K562 (cell line): ENCODE measurements at regions not wholly inside any gene's neighbourhood (a gene's known extent, or its start where the extent isn't known, plus 50 kb on each side); places are given as distances from the start of the nearest gene placed in this dataset.

Experiments used
- ATAC-seq: fragments of 200-7000 bp; cut with Tn5 transposase; 3 replicates; pipeline ENCODE4 v1.9.1; 2020; ENCODE audit warnings: moderate library complexity
- BruUV-seq: library from RNA; stranded (reverse); fragments of 400-500 nt; replicated peaks from 2 replicates; lab custom pipeline; 2021; lab: Mats Ljungman, UMichigan
- CTCF ChIA-PET: fragments of 300-600 bp; formaldehyde crosslinking; extraction: SDS; loops from one replicate; lab custom pipeline; 2021; ENCODE audit warnings: low intra/inter-chr PET ratio; lab: Yijun Ruan, JAX
- POLR2A ChIA-PET: fragments of 300-600, 350-650 bp; sonication (Branson Sonifier 250); formaldehyde crosslinking; extraction: SDS; loops from one replicate; lab custom pipeline; 2021; ENCODE audit warnings: antibody characterized with exemption, inconsistent platforms; lab: Yijun Ruan, JAX
- DNase-seq, 4 experiments: peaks; one replicate each; pipeline versions ENCODE4 v3.0.0 to v3.0.0-alpha.2; 2011 to 2018; ENCODE audit warnings: low spot score in 3 of 4, mixed read lengths in 3 of 4; ENCODE audit errors: extremely low read depth in 1 of 4
- FAIRE-seq: peaks from 2 replicates; lab custom pipeline; 2011; peaks lifted over from hg19 to GRCh38; lab: Jason Lieb, UNC
- H2AFZ ChIP-seq: 2 replicates; pipeline ENCODE4 v1.6.0; 2011; ENCODE audit warnings: low read depth, low read length, control low read depth, inconsistent platforms
- H3K27ac ChIP-seq: fragments of 200-600 bp; 3 replicates; pipeline ENCODE4 v1.8.0; 2011; ENCODE audit warnings: low read depth, mild to moderate bottlenecking, control low read depth, inconsistent platforms, low read length, moderate library complexity, mixed read lengths; ENCODE audit errors: extremely low read depth
- H3K27me3 ChIP-seq, 2 experiments: fragments of 300-600 bp in 1 of 2; 2 replicates in 1 of 2; 3 replicates in 1 of 2; pipeline versions ENCODE4 v1.6.0 to v1.8.0; 2011; ENCODE audit warnings: inconsistent platforms in 2 of 2, low read length in 2 of 2, mild to moderate bottlenecking in 1 of 2, mixed read lengths in 1 of 2, moderate library complexity in 1 of 2; ENCODE audit not compliant: control insufficient read depth in 2 of 2, insufficient read depth in 2 of 2
- H3K36me3 ChIP-seq: fragments of 300-600 bp; 3 replicates; pipeline ENCODE4 v1.8.0; 2011; ENCODE audit warnings: mild to moderate bottlenecking, low read length, inconsistent platforms; ENCODE audit not compliant: control insufficient read depth, insufficient read depth
- H3K4me1 ChIP-seq, 2 experiments: fragments of 200-600 bp in 1 of 2; replicated peaks in 1 of 2; 2 replicates in 1 of 2; 3 replicates in 1 of 2; pipeline versions ENCODE4 v1.5.1 to v1.8.0; 2011; ENCODE audit warnings: inconsistent platforms in 2 of 2, low read length in 2 of 2, mild to moderate bottlenecking in 1 of 2, mixed read lengths in 1 of 2, moderate library complexity in 1 of 2; ENCODE audit not compliant: control insufficient read depth in 2 of 2, insufficient read depth in 2 of 2
- H3K4me2 ChIP-seq: 2 replicates; pipeline ENCODE4 v1.6.1; 2011; ENCODE audit warnings: low read length, control low read depth, inconsistent platforms, mixed read lengths; ENCODE audit not compliant: insufficient read depth
- H3K4me3 ChIP-seq: fragments of 200-600 bp; sonication (generic), shearing (Covaris generic); 2 replicates; pipeline ENCODE4 v1.5.1; 2016; ENCODE audit warnings: control low read depth, inconsistent platforms
- H3K79me2 ChIP-seq: fragments of 200-600 bp; 3 replicates; pipeline ENCODE4 v1.8.0; 2011; ENCODE audit warnings: low read length, inconsistent platforms; ENCODE audit not compliant: control insufficient read depth, insufficient read depth
- H3K9ac ChIP-seq, 2 experiments: 2 replicates each; pipeline versions ENCODE4 v1.6.0 to v1.6.1; 2011; ENCODE audit warnings: low read depth in 2 of 2, low read length in 2 of 2, control low read depth in 1 of 2, inconsistent platforms in 1 of 2, mild to moderate bottlenecking in 1 of 2, mixed read lengths in 1 of 2; ENCODE audit not compliant: insufficient read depth in 1 of 2
- H3K9me1 ChIP-seq: one replicate; pipeline ENCODE4 v1.6.0; 2011; ENCODE audit warnings: inconsistent platforms, mild to moderate bottlenecking, low read length, moderate library complexity; ENCODE audit not compliant: control insufficient read depth, insufficient read depth
- H3K9me3 ChIP-seq: replicated peaks from 2 replicates; pipeline ENCODE4 v1.5.1; 2011; ENCODE audit warnings: low read depth, low read length, inconsistent platforms; ENCODE audit not compliant: control insufficient read depth, insufficient read depth
- H4K20me1 ChIP-seq: replicated peaks from 2 replicates; pipeline ENCODE4 v1.6.1; 2011; ENCODE audit warnings: low read length, inconsistent platforms, mixed read lengths; ENCODE audit not compliant: control insufficient read depth, insufficient read depth
- CSDE1 ChIP-seq, 2 experiments: fragments of 450-650 bp; IDR thresholded peaks; 2 replicates each; pipeline ENCODE4 v1.6.1; 2016; ENCODE audit warnings: mild to moderate bottlenecking in 1 of 2
- ETV6 ChIP-seq, 3 experiments: fragments of 150-350 bp in 1 of 3; sonication (generic) in 1 of 3; formaldehyde crosslinking in 1 of 3; IDR thresholded peaks; 2 replicates each; pipeline versions ENCODE4 v1.6.1 to v1.8.0; 2014 to 2022; ENCODE audit warnings: borderline replicate concordance in 2 of 3, low read depth in 2 of 3, antibody characterized with exemption in 1 of 3, low read length in 1 of 3, mild to moderate bottlenecking in 1 of 3, missing genetic modification reagents in 1 of 3
- GTF2A2 ChIP-seq: IDR thresholded peaks from 2 replicates; pipeline ENCODE4 v1.6.1; 2016; ENCODE audit warnings: mild to moderate bottlenecking, missing genetic modification characterization, missing compliant biosample characterization
- HOXB6 ChIP-seq: fragments of 250-450 bp; sonication (Bioruptor Pico); IDR thresholded peaks from 2 replicates; pipeline ENCODE4 v1.5.1; 2022; ENCODE audit warnings: mild to moderate bottlenecking, borderline replicate concordance
- IFI16 ChIP-seq: fragments of 250-450 bp; sonication (Bioruptor Pico); IDR thresholded peaks from 2 replicates; pipeline ENCODE4 v2.1.2; 2022; ENCODE audit warnings: mild to moderate bottlenecking, inconsistent platforms
- MTF1 ChIP-seq: fragments of 250-450 bp; sonication (Bioruptor Pico); IDR thresholded peaks from 2 replicates; pipeline ENCODE4 v1.9.0; 2021; ENCODE audit warnings: moderate library complexity, mild to moderate bottlenecking, inconsistent platforms, borderline replicate concordance
- PML ChIP-seq: IDR thresholded peaks from 2 replicates; pipeline ENCODE4 v1.6.1; 2012; ENCODE audit warnings: low read length, inconsistent platforms
- PURB ChIP-seq: sonication (generic); formaldehyde crosslinking; IDR thresholded peaks from 2 replicates; pipeline ENCODE4 v1.9.0; 2021; ENCODE audit warnings: low read depth, mild to moderate bottlenecking, missing genetic modification reagents
- RB1 ChIP-seq: fragments of 450-650 bp; IDR thresholded peaks from 2 replicates; pipeline ENCODE4 v1.6.1; 2017; ENCODE audit warnings: low read depth, mild to moderate bottlenecking
- SAFB ChIP-seq: fragments of 200-400 bp; formaldehyde crosslinking; IDR thresholded peaks from 2 replicates; pipeline ENCODE4 v1.6.1; 2017; ENCODE audit warnings: low read depth, low read length, borderline replicate concordance
- STAG1 ChIP-seq: sonication (generic); formaldehyde crosslinking; IDR thresholded peaks from 2 replicates; pipeline ENCODE4 v1.5.0; 2020; ENCODE audit warnings: missing genetic modification reagents, borderline replicate concordance
- TCF7 ChIP-seq: sonication (generic); IDR thresholded peaks from 2 replicates; pipeline ENCODE4 v1.6.1; 2016; ENCODE audit warnings: antibody characterized with exemption, borderline replicate concordance
- ZNF507 ChIP-seq: conservative IDR thresholded peaks from 2 replicates; pipeline ENCODE4 v1.6.1; 2017; ENCODE audit warnings: missing genetic modification characterization, missing compliant biosample characterization
- WGBS: fragments of 100-300 bp; shearing (Covaris generic); methylation state at CpG from one replicate; pipeline ENCODE4 v1.1.6; 2016; ENCODE audit warnings: low coverage, mixed read lengths; ENCODE audit not compliant: insufficient coverage; ENCODE audit errors: missing lambda C conversion rate; 5-methylcytosine and 5-hydroxymethylcytosine counted together
- in situ Hi-C: fragments of 300-500 bp; cut with MboI; formaldehyde crosslinking; loops from 4 replicates; pipeline ENCODE4 v1.15.0; 2018; ENCODE audit warnings: inconsistent platforms, mixed read lengths
- intact Hi-C: fragments of 100-400 bp; cut with micrococcal nuclease; formaldehyde crosslinking; loops from 2 replicates; pipeline ENCODE4 v1.14.2; 2022
- TF ChIP-seq, protein P1 (sequence below), 2 experiments: fragments of 450-650 bp; IDR thresholded peaks; 2 replicates each; pipeline ENCODE4 v1.6.1; 2018; ENCODE audit warnings: mild to moderate bottlenecking in 2 of 2, low read depth in 1 of 2; ENCODE audit not compliant: partially characterized antibody in 2 of 2
- TF ChIP-seq, protein P2 (sequence below): fragments of 250-450 bp; sonication (Bioruptor Pico); IDR thresholded peaks from 2 replicates; pipeline ENCODE4 v1.8.0; 2021; ENCODE audit warnings: moderate library complexity, mild to moderate bottlenecking, inconsistent platforms

DNA sequence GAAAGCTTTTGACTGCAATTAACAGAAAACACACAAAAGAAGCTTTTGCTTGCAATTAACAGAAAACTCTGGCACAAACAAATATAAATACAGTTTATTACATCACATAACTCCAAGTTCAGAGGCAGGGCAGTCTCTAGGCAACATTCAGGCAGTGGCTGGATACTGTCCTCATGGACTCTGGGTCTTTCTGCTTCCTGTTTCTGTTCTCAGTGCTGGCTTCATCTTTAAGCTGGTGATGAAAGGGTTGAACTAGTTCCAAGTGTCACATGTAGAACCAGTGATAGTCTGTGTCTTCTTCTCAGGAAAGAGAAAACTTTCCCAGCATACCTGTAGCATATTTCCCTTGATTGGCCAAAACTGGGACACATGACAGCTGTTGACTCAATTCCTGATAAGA, 222.6 kb upstream of the GLRA1 start:
- intact Hi-C loops, result loop anchor here (5.0 kb wide), 1 partner anchor 370 kb away; no protein-coding TSS in a partner anchor
- in situ Hi-C loops, result loop anchor here (25.0 kb wide), 1 partner anchor 310 kb away; no protein-coding TSS in a partner anchor

DNA sequence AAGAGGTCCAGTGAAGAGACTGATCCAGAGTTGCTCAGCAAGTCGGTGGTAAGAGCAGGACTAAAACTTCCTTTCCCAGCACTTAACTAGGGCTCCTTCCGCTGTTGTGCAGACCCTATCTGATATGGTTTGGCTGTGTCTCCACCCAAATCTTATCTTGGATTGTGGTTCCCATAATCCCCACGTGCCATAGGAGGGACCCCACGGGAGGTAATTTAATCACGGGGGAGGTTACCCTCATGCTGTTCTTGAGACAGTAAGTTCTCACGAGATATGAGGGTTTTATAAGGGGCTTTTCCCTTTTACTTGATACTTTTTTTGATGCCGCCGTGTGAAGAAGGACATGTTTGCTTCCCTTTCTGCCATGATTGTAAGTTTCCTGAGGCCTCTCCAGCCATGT, 221.9 kb upstream of the GLRA1 start:
- no peaks in the 10 kb centered on the region for H3K9me3 ChIP-seq
- no peak for DNase-seq
- no peak overlapping the region for H2AFZ ChIP-seq
- BruUV-seq, result no TSS peak
- WGBS, result 0% methylated on average over 8 of the region's 8 CpGs
- H3K36me3 ChIP-seq, result no peaks in the 10 kb centered on the region
- intact Hi-C loops, result loop anchor here (5.0 kb wide), 1 partner anchor 371 kb away; no protein-coding TSS in a partner anchor
- no peak overlapping the region for H3K4me3 ChIP-seq
- H3K4me1 ChIP-seq, result no peaks in the 10 kb centered on the region
- no peaks in the 10 kb centered on the region for H3K9me1 ChIP-seq
- H3K79me2 ChIP-seq, result no peaks in the 10 kb centered on the region
- no peak overlapping the region for H3K9ac ChIP-seq
- CTCF ChIA-PET, result no interaction called here
- ATAC-seq, result no peak
- POLR2A ChIA-PET, result interaction anchor here (0.5 kb wide), 1 partner anchor 557 kb away, joined by 3 read pairs; no protein-coding TSS in a partner anchor
- H3K27ac ChIP-seq, result no peak overlapping the region
- H3K27me3 ChIP-seq, result no peaks in the 10 kb centered on the region
- no peak for FAIRE-seq
- H3K4me2 ChIP-seq, result no peak overlapping the region
- in situ Hi-C loops, result loop anchor here (25.0 kb wide), 1 partner anchor 309 kb away; no protein-coding TSS in a partner anchor
- no peaks in the 10 kb centered on the region for H4K20me1 ChIP-seq
- no peak for TF ChIP-seq IFI16
- TF ChIP-seq PURB (CRISPR knock-in tag), result no peak
- no peak for TF ChIP-seq MTF1 (CRISPR knock-in tag)
- TF ChIP-seq TCF7, result no peak
- TF ChIP-seq HOXB6 (CRISPR knock-in tag), result no peak
- TF ChIP-seq PML, result no peak
- TF ChIP-seq, protein P1, sequence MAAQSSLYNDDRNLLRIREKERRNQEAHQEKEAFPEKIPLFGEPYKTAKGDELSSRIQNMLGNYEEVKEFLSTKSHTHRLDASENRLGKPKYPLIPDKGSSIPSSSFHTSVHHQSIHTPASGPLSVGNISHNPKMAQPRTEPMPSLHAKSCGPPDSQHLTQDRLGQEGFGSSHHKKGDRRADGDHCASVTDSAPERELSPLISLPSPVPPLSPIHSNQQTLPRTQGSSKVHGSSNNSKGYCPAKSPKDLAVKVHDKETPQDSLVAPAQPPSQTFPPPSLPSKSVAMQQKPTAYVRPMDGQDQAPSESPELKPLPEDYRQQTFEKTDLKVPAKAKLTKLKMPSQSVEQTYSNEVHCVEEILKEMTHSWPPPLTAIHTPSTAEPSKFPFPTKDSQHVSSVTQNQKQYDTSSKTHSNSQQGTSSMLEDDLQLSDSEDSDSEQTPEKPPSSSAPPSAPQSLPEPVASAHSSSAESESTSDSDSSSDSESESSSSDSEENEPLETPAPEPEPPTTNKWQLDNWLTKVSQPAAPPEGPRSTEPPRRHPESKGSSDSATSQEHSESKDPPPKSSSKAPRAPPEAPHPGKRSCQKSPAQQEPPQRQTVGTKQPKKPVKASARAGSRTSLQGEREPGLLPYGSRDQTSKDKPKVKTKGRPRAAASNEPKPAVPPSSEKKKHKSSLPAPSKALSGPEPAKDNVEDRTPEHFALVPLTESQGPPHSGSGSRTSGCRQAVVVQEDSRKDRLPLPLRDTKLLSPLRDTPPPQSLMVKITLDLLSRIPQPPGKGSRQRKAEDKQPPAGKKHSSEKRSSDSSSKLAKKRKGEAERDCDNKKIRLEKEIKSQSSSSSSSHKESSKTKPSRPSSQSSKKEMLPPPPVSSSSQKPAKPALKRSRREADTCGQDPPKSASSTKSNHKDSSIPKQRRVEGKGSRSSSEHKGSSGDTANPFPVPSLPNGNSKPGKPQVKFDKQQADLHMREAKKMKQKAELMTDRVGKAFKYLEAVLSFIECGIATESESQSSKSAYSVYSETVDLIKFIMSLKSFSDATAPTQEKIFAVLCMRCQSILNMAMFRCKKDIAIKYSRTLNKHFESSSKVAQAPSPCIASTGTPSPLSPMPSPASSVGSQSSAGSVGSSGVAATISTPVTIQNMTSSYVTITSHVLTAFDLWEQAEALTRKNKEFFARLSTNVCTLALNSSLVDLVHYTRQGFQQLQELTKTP (IDR thresholded peaks at IDR 0.05; ENCODE audit: low read depth in 1 of 2, partially characterized antibody in 2 of 2), result no peak
- no peak for TF ChIP-seq CSDE1 (IDR thresholded peaks at IDR 0.05)
- TF ChIP-seq ZNF507, result no peak

More for the DNA sequence above, 222.6 kb upstream of the GLRA1 start:
- no TSS peak for BruUV-seq
- Histone ChIP-seq H3K9ac (no peak overlapping the region), H3K9me3 (no peaks in the 10 kb centered on the region), H3K27ac (no peak overlapping the region), H3K36me3 (no peaks in the 10 kb centered on the region), H3K4me2 (no peak overlapping the region), H3K27me3 (no peaks in the 10 kb centered on the region), H3K9me1 (no peaks in the 10 kb centered on the region), H4K20me1 (no peaks in the 10 kb centered on the region), H2AFZ (no peak overlapping the region), H3K79me2 (no peaks in the 10 kb centered on the region), H3K4me1 (no peaks in the 10 kb centered on the region), H3K4me3 (no peak overlapping the region)
- no peak for ATAC-seq
- ChIA-PET POLR2A (no interaction called here), CTCF (no interaction called here)
- TF ChIP-seq, protein P2, sequence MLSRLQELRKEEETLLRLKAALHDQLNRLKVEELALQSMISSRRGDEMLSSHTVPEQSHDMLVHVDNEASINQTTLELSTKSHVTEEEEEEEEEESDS (CRISPR knock-in tag), result no peak
- TF ChIP-seq SAFB (no peak), RB1 (no peak), ETV6 (IDR thresholded peaks at IDR 0.05; ENCODE audit: borderline replicate concordance in 1 of 2, low read depth in 2 of 2, low read length in 1 of 2) (no peak), ETV6 (CRISPR knock-in tag; IDR thresholded peaks at IDR 0.05; ENCODE audit: borderline replicate concordance) (no peak), STAG1 (CRISPR knock-in tag) (no peak), GTF2A2 (tag) (no peak)
- DNase-seq, result no peak
- no peak for FAIRE-seq
